GM06990 (cell line): ENCODE measurements at regions not wholly inside any gene's neighbourhood (a gene's known extent, or its start where the extent isn't known, plus 50 kb on each side); places are given as distances from the start of the nearest gene placed in this dataset.

Source experiments
- DNase-seq: peaks from one replicate; pipeline ENCODE4 v3.0.0-alpha.2; 2011; ENCODE audit not compliant: insufficient read length; ENCODE audit errors: extremely low read depth
- H3K27me3 ChIP-seq: replicated peaks from 2 replicates; pipeline ENCODE4 v1.6.0; 2011; ENCODE audit warnings: low read length; ENCODE audit not compliant: control insufficient read depth, insufficient read depth
- H3K36me3 ChIP-seq: 2 replicates; pipeline ENCODE4 v1.5.1; 2011; ENCODE audit warnings: low read length; ENCODE audit not compliant: control insufficient read depth, insufficient read depth
- H3K4me3 ChIP-seq: replicated peaks from 2 replicates; pipeline ENCODE4 v1.5.1; 2011; ENCODE audit warnings: low read depth, mild to moderate bottlenecking, control low read depth, low read length
- CTCF ChIP-seq: IDR thresholded peaks from 2 replicates; pipeline ENCODE4 v1.5.1; 2011; ENCODE audit warnings: low read length, control low read depth, mild to moderate bottlenecking, inconsistent platforms; ENCODE audit not compliant: insufficient read depth, poor library complexity, severe bottlenecking

GRCh38 chr2:59720296-59720866 lies 833.1 kb downstream of the BCL11A start:
- DNase-seq = no peak
- no peaks in the 10 kb centered on the region; the same call in 1 of the 2 replicates for H3K27me3 ChIP-seq
- TF ChIP-seq CTCF = no peak

GRCh38 chr2:59713577-59713976 lies 839.9 kb downstream of the BCL11A start:
- H3K4me3 ChIP-seq = no peak overlapping the region
- TF ChIP-seq CTCF = no peak

More at GRCh38 chr2:59720296-59720866, 833.1 kb downstream of the BCL11A start:
- Histone ChIP-seq H3K4me3 (no peak overlapping the region), H3K36me3 (no peaks in the 10 kb centered on the region)

GRCh38 chr2:59711121-59711520 lies 842.3 kb downstream of the BCL11A start:
- H3K36me3 ChIP-seq = no peaks in the 10 kb centered on the region
- no peak for TF ChIP-seq CTCF
- DNase-seq = no peak

More at GRCh38 chr2:59713577-59713976, 839.9 kb downstream of the BCL11A start:
- Histone ChIP-seq H3K36me3 (no peaks in the 10 kb centered on the region), H3K27me3 (no peaks in the 10 kb centered on the region; the same call in 1 of the 2 replicates)
- no peak for DNase-seq

GRCh38 chr2:59706729-59707128 lies 846.7 kb downstream of the BCL11A start:
- no peak for TF ChIP-seq CTCF
- no peaks in the 10 kb centered on the region for H3K36me3 ChIP-seq
- no peak for DNase-seq
- no peaks in the 10 kb centered on the region for H3K27me3 ChIP-seq
- H3K4me3 ChIP-seq = no peak overlapping the region

More at GRCh38 chr2:59711121-59711520, 842.3 kb downstream of the BCL11A start:
- Histone ChIP-seq H3K4me3 (no peak overlapping the region), H3K27me3 (no peaks in the 10 kb centered on the region)

GRCh38 chr2:59703796-59704195 lies 849.7 kb downstream of the BCL11A start:
- DNase-seq = no peak
- Histone ChIP-seq H3K36me3 (no peaks in the 10 kb centered on the region), H3K4me3 (no peak overlapping the region), H3K27me3 (no peaks in the 10 kb centered on the region)
- no peak for TF ChIP-seq CTCF

- no peaks in the 10 kb centered on the region for H3K36me3 ChIP-seq
- DNase-seq = no peak
- no peak for TF ChIP-seq CTCF
- H3K4me3 ChIP-seq = no peak overlapping the region
- no peaks in the 10 kb centered on the region for H3K27me3 ChIP-seq
Observed at GRCh38 chr2:59702026-59702425, 851.4 kb downstream of the BCL11A start.
